ENCODE measurements at regions not wholly inside any gene's neighbourhood (a gene's known extent, or its start where the extent isn't known, plus 50 kb on each side); places are given as distances from the start of the nearest gene placed in this dataset.

GRCh38 chr12:72082986-72083820 lies 144.6 kb downstream of the TPH2 start:
- Histone ChIP-seq H3K4me2 (ENCODE audit: low read length) (no peak overlapping the region), H3K9me3 (ENCODE audit: low read length) (no peaks in the 10 kb centered on the region), H4K20me1 (ENCODE audit: insufficient read depth, low read length) (no peaks in the 10 kb centered on the region), H3K27me3 (ENCODE audit: insufficient read depth, low read length) (no peaks in the 10 kb centered on the region), H3K79me2 (ENCODE audit: insufficient read depth, low read length) (no peaks in the 10 kb centered on the region), H3K36me3 (ENCODE audit: insufficient read depth, low read length) (no peaks in the 10 kb centered on the region), H2AFZ (ENCODE audit: low read length) (no peak overlapping the region), H3K4me1 (ENCODE audit: insufficient read depth, low read length, severe bottlenecking) (no peaks in the 10 kb centered on the region), H3K9ac (ENCODE audit: low read length) (no peak overlapping the region), H3K9me2 (ENCODE audit: low read depth, low read length) (no peaks in the 10 kb centered on the region), H3F3A (ENCODE audit: insufficient read depth, low read length) (no peaks in the 10 kb centered on the region), H3K27ac (ENCODE audit: low read depth, low read length, poor library complexity, severe bottlenecking) (no peak overlapping the region), H3K4me3 (ENCODE audit: low read depth, low read length, poor library complexity, severe bottlenecking) (no peak overlapping the region)
- no peak for TF ChIP-seq CTCF (IDR thresholded peaks at IDR 0.05; ENCODE audit: low read length)
- no peak for TF ChIP-seq EZH2 (IDR thresholded peaks at IDR 0.05; ENCODE audit: borderline replicate concordance, low read length)

- H3K27me3 ChIP-seq (ENCODE audit: insufficient read depth, low read length) = no peaks in the 10 kb centered on the region
- no peaks in the 10 kb centered on the region for H3K36me3 ChIP-seq (ENCODE audit: insufficient read depth, low read length)
- no peak overlapping the region for H3K4me2 ChIP-seq (ENCODE audit: low read length)
- no peaks in the 10 kb centered on the region for H4K20me1 ChIP-seq (ENCODE audit: insufficient read depth, low read length)
- no peaks in the 10 kb centered on the region for H3K79me2 ChIP-seq (ENCODE audit: insufficient read depth, low read length)
- no peak overlapping the region for H3K4me3 ChIP-seq (ENCODE audit: low read depth, low read length, poor library complexity, severe bottlenecking)
- TF ChIP-seq EZH2 (IDR thresholded peaks at IDR 0.05; ENCODE audit: borderline replicate concordance, low read length) (no peak), CTCF (IDR thresholded peaks at IDR 0.05; ENCODE audit: low read length) (no peak)
- H2AFZ ChIP-seq (ENCODE audit: low read length) = no peak overlapping the region
- H3K27ac ChIP-seq (ENCODE audit: low read depth, low read length, poor library complexity, severe bottlenecking) = no peak overlapping the region
- H3F3A ChIP-seq (ENCODE audit: insufficient read depth, low read length) = no peaks in the 10 kb centered on the region
- no peaks in the 10 kb centered on the region for H3K9me3 ChIP-seq (ENCODE audit: low read length)
- no peaks in the 10 kb centered on the region for H3K9me2 ChIP-seq (ENCODE audit: low read depth, low read length)
- no peaks in the 10 kb centered on the region for H3K4me1 ChIP-seq (ENCODE audit: insufficient read depth, low read length, severe bottlenecking)
- H3K9ac ChIP-seq (ENCODE audit: low read length) = no peak overlapping the region
These were observed 145.4 kb downstream of the TPH2 start for GRCh38 chr12:72084061-72084460.

- Histone ChIP-seq H3K27ac (ENCODE audit: low read depth, low read length, poor library complexity, severe bottlenecking) (no peak overlapping the region), H3K9me3 (ENCODE audit: low read length) (no peaks in the 10 kb centered on the region), H3K4me1 (ENCODE audit: insufficient read depth, low read length, severe bottlenecking) (no peaks in the 10 kb centered on the region), H3K79me2 (ENCODE audit: insufficient read depth, low read length) (no peaks in the 10 kb centered on the region), H3K9ac (ENCODE audit: low read length) (no peak overlapping the region), H4K20me1 (ENCODE audit: insufficient read depth, low read length) (no peaks in the 10 kb centered on the region), H3K27me3 (ENCODE audit: insufficient read depth, low read length) (no peaks in the 10 kb centered on the region), H3K4me2 (ENCODE audit: low read length) (no peak overlapping the region), H2AFZ (ENCODE audit: low read length) (no peak overlapping the region), H3K4me3 (ENCODE audit: low read depth, low read length, poor library complexity, severe bottlenecking) (no peak overlapping the region), H3F3A (ENCODE audit: insufficient read depth, low read length) (no peaks in the 10 kb centered on the region), H3K9me2 (ENCODE audit: low read depth, low read length) (no peaks in the 10 kb centered on the region), H3K36me3 (ENCODE audit: insufficient read depth, low read length) (no peaks in the 10 kb centered on the region)
- TF ChIP-seq EZH2 (IDR thresholded peaks at IDR 0.05; ENCODE audit: borderline replicate concordance, low read length) (no peak), CTCF (IDR thresholded peaks at IDR 0.05; ENCODE audit: low read length) (no peak)
These were observed 146.2 kb downstream of the TPH2 start for GRCh38 chr12:72084880-72085279.

Measured in OCI-LY1 (cell line).